HG03066 (cell line): ENCODE measurements at regions not wholly inside any gene's neighbourhood (a gene's known extent, or its start where the extent isn't known, plus 50 kb on each side); places are given as distances from the start of the nearest gene placed in this dataset.
"Not testable (repeated sequence)": the region's sequence is repeated elsewhere in the genome, so short reads cannot be mapped to it uniquely, and the experiment has no call there.

ENCODE experiments used
- ATAC-seq: cut with Tn5 transposase; IDR thresholded peaks from one replicate; pipeline ENCODE4 v1.9.1; 2021; ENCODE audit warnings: low read depth; ENCODE audit not compliant: unreplicated experiment

GRCh38 chr9:41075671-41076070 is 52.8 kb downstream of the FOXD4L6 start:
- not testable (repeated sequence) for ATAC-seq

DNA sequence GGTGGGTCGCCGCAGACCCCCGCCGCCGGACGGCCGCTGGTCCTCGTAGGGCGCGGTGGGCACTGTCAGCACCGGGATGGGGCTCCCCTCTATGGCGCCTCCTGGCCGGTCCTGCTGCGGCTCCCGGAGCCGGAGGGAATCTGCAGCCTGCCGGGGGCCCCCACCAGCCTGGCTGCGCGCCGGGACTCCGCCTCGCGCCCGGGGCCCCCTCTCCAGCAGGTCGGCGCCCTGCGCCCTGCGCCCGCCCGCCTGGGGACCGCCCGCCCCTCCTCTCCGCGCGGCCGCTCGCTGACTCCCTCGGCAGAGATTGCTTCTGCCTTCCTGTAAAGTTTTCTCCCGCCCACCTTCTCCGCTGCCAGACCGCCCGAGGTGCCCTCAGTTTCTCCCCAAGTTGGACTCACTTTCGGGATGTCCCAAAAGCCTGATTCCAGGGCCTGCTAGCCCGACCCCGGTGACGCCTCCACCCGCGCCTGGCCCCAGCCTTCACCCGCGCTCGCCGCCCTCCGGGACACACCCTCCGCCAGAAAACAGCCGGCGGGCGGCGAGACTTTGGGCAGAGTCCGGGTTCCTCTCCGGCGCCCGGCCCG is 54.0 kb downstream of the FOXD4L6 start:
- peak; percentile 82 for ATAC-seq

- not testable (repeated sequence) for ATAC-seq
These were observed 54.8 kb downstream of the FOXD4L6 start for GRCh38 chr9:41073471-41074243.

DNA sequence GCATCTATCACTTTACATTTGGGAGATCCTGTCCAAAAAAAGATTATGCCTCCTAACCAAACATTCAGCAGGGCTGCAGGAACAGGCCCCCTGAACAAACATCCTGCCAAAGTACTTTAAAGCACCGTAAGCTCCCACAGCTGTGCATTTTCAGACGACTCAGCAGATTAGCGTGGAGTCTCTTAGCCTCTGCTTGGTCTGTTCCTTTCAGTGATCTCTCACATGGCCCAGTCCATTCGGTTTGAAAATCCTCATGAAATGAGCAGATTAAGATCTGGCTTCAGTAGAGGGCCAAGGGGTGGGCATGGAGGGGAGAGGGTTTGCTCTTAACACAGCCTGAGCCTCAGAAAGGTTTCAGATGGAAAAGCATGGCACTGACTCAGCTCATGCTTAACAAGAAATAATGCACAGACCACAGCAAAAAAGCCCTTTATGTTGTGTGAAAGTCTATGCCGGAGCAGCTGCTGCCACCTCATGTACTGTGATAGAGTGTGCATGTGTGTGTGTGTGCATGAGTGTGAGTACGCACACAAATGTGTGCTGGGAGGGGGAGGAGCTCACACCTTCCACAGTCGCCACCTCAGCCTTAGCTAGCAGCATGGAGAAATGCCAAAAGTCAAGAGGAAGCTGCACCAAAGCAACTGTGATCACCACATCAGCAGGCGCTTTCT is 64.2 kb downstream of the FOXD4L6 start:
- ATAC-seq: peak; percentile 85

DNA sequence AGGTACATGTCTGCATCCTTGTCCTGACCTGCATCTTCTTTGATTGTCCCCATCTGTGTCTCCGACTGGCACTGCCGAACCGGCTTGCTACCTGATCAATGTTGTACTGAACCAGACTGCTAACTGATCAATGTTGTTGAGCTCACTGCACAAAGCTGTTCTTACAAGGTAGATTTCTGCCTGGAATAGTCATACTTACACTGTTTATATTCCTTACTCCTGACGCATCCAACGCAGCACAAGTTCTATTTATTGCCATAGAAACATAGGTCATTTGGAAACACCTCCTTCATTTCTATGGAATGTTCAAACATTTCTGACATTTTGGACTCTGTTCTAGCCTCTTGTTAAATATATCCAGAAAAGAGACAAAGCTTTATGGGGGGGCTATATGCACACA is 65.2 kb downstream of the FOXD4L6 start:
- ATAC-seq: not testable (repeated sequence)

GRCh38 chr9:41059603-41060002 is 68.9 kb downstream of the FOXD4L6 start:
- not testable (repeated sequence) for ATAC-seq

GRCh38 chr9:41053666-41054363 is 74.7 kb downstream of the FOXD4L6 start:
- peak; percentile 81 for ATAC-seq

DNA sequence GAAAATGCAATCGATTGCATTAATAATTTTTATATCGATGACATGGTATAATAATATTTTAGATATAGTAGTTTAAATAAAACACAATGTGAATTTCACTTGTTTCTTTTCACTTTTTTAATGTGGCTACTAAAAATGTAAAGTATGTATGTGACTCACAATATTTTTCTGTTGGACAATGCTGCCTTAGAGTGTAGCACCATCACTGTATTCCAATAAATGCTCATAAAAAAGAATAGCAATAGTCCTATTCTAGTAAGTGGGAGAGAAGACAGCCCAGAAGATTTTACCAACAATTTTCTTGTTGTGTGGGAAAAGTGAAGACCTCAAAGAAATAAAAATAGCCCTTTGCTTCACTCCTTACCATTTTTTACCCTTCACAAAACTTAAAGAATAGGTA is 79.8 kb downstream of the FOXD4L6 start:
- not testable (repeated sequence) for ATAC-seq

- not testable (repeated sequence) for ATAC-seq
These were observed 80.7 kb downstream of the FOXD4L6 start for GRCh38 chr9:41047792-41048191.

DNA sequence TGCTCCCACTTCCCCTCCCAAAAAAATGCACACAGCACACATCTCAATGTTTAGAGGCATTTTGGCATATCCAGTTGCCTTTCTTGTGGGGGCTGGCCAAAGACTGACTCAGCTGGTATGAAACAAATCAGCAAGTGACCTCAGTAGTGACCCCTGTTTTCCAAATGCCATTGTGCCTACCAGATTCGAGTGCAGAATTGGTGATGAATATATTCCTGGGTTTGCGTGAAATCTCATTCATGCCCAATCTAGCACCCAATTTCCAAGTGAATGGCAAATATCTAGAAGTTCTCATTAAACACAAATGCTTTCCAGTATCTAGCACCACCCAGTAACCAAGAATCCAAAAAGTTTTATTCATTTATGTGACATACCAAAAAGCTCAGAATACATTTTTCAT is 83.6 kb downstream of the FOXD4L6 start:
- not testable (repeated sequence) for ATAC-seq

- ATAC-seq: not testable (repeated sequence)
These were observed 85.0 kb downstream of the FOXD4L6 start for GRCh38 chr9:41043433-41043832.

DNA sequence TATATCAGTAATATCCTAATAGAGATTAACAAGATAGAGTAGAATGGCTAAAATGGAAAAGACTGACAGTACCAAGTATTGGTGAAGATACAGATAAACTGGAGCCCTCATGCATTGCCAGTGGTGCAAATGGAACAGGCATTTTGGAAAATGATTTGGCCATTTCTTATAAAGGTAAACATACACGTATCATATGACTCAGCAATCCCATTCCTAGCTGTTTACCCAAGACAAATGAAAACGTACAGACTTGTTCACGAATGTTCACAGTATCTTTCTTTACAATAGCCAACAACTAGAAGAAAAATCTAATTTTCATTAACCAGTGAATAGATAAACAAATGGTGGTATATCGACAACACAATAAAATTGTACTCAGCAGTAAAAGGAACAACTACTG is 86.4 kb downstream of the FOXD4L6 start:
- not testable (repeated sequence) for ATAC-seq

DNA sequence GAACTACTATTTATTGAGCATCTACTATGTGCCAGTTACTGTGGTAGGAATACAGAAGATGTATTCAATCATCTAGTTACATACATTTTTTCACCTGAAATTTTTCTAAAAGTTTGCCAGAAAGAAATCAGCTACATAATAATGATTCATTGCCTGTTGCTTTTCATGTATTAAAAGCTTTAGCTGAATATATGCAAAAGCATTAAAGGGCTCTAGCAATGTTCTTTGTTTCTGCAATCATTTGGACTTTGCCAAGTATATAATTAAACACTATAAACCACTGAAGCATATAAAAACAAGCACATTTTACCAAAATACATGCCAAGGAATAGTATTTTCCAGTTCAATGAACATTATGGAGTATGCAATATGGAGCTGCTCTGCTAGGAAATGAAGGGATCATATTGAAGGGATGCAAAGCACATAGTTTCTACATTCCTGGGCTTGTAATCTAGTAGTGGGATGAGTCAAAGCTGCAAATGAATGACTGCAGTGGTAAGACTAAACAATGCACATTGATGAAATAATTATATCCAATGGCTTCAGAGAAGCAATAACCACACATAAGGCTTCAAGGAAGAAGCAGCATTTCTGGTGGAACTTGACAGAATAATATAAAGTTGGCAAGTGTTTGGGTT is 87.7 kb downstream of the FOXD4L6 start:
- not testable (repeated sequence) for ATAC-seq

DNA sequence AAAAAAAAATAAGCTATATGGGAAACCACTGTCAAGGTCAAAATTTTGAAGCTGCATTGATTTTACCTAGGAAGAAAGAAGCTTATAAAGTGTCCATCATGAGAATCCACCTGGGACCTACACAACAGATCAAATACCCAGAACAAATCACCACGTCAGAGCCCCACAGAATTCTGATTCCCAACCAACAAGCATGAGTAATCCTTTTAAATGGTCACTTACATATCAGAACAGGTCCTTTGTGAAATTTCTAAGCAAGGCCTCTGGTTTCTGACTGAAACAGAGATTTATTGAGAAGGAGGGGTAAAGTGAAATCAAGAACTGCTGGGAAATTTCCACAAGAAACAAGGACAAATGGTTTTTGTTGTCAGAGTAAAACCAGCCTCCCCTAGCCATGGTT is 93.2 kb downstream of the FOXD4L6 start:
- ATAC-seq: not testable (repeated sequence)

DNA sequence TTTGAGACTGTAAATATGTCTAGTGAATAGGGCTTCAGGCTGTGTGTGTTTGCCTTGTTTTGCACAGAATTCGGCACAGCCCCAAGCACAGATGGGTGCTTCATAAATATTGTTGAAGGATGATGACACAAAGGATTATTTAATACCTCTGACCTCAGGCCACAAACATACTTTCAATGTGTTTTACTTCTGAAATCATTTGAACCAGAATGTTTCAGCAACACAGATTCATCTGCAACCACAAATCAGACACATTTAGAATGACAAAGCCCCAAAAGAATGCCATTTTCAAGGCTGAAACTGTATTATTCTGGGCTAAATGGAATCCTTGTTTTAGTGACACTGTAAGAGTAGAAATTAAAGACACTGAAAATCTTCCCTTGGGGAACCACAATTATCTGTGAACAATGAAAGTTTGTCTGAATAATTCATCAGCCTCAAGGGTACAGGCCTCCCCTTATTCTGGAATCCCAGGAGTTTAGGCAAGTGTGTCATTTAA is 93.7 kb downstream of the FOXD4L6 start:
- not testable (repeated sequence) for ATAC-seq

DNA sequence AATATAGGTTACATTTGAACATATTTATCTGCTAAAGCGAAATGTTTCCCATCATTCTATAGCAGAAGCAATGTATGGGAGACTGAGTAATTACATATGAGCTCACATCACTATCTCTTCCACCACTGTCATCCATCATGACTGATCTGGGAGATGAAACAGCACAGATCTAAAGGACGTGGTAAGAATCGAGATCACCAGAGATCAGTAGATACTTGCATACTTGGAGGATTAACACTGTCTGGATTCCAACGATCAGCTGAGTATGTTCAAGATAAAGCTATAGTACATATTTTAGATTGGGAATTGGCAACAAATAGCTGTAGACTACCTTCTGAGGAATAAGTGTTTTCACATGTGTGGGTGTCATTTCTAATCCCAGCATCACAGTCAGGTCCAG is 94.6 kb downstream of the FOXD4L6 start:
- ATAC-seq: not testable (repeated sequence)

DNA sequence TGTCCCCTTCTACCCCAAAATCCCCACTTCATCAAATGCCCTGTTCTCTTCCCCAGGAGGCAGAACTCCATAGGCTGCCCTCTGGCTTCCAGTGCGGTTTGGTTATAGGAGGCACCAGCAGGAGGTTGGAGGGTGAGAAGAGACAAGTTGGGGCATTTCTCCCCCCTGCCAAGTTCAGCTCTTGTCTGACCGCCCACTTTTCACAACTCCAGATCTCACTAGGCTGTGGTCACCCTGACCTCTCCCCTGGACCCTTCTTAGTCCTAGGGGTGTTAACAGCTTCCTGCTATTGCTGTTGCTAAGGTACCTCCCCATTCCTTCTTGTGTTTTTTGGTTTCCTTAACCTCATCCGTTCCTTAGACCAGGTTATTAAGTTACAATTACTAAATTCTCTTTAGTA is 95.1 kb downstream of the FOXD4L6 start:
- ATAC-seq: not testable (repeated sequence)

- ATAC-seq: not testable (repeated sequence)
These were observed 101.4 kb downstream of the FOXD4L6 start for GRCh38 chr9:41026912-41027676.

GRCh38 chr9:41022365-41022764 is 106.1 kb downstream of the FOXD4L6 start:
- not testable (repeated sequence) for ATAC-seq
